Mesenchymal stem cell (in vitro differentiated cells and primary cell): ENCODE measurements at regions not wholly inside any gene's neighbourhood (a gene's known extent, or its start where the extent isn't known, plus 50 kb on each side); places are given as distances from the start of the nearest gene placed in this dataset.
"Not testable (repeated sequence)": the region's sequence is repeated elsewhere in the genome, so short reads cannot be mapped to it uniquely, and the experiment has no call there.

ENCODE experiments used
- DNase-seq: peaks from one replicate; pipeline ENCODE4 v3.0.0-alpha.2; 2013
- H2AFZ ChIP-seq: one replicate; pipeline ENCODE4 v1.6.1; 2013; ENCODE audit warnings: low read depth, mild to moderate bottlenecking, control low read depth, inconsistent platforms, low read length, moderate library complexity
- H2AK5ac ChIP-seq: 2 replicates; pipeline ENCODE4 v1.6.1; 2013; ENCODE audit warnings: low read length, moderate library complexity, mild to moderate bottlenecking, inconsistent platforms; ENCODE audit not compliant: severe bottlenecking
- H2BK120ac ChIP-seq: one replicate; pipeline ENCODE4 v1.6.1; 2013; ENCODE audit warnings: low read depth, mild to moderate bottlenecking, inconsistent platforms, low read length, moderate library complexity
- H2BK12ac ChIP-seq, 2 experiments: one replicate each; pipeline ENCODE4 v1.6.1; 2013; ENCODE audit warnings: inconsistent platforms in 2 of 2, low read length in 2 of 2, mild to moderate bottlenecking in 2 of 2, moderate library complexity in 2 of 2, control low read depth in 1 of 2
- H2BK15ac ChIP-seq: one replicate; pipeline ENCODE4 v1.6.1; 2013; ENCODE audit warnings: mild to moderate bottlenecking, low read depth, inconsistent platforms; ENCODE audit not compliant: poor library complexity, severe bottlenecking
- H2BK5ac ChIP-seq: 2 replicates; pipeline ENCODE4 v1.6.1; 2013; ENCODE audit warnings: low read depth, mild to moderate bottlenecking, low read length, control low read depth, inconsistent platforms; ENCODE audit not compliant: poor library complexity, severe bottlenecking
- H3K14ac ChIP-seq, 2 experiments: one replicate each; pipeline ENCODE4 v1.6.1; 2013; ENCODE audit warnings: inconsistent platforms in 2 of 2, low read length in 2 of 2, control low read depth in 1 of 2, mild to moderate bottlenecking in 1 of 2, moderate library complexity in 1 of 2
- H3K18ac ChIP-seq, 2 experiments: one replicate each; pipeline ENCODE4 v1.6.1; 2013; ENCODE audit warnings: inconsistent platforms in 2 of 2, low read length in 2 of 2, control low read depth in 1 of 2, low read depth in 1 of 2, mild to moderate bottlenecking in 1 of 2
- H3K23ac ChIP-seq, 2 experiments: one replicate each; pipeline ENCODE4 v1.6.1; 2013; ENCODE audit warnings: inconsistent platforms in 2 of 2, low read length in 2 of 2, mild to moderate bottlenecking in 2 of 2, moderate library complexity in 2 of 2, control low read depth in 1 of 2
- H3K27ac ChIP-seq: 2 replicates; pipeline ENCODE4 v1.5.1; 2013; ENCODE audit warnings: mild to moderate bottlenecking, moderate library complexity, low read length, control low read depth, inconsistent platforms; ENCODE audit not compliant: poor library complexity, severe bottlenecking
- H3K27me3 ChIP-seq, 2 experiments: 2 replicates each; pipeline versions ENCODE4 v1.6.1 to v1.7.0; 2013; ENCODE audit warnings: low read length in 2 of 2, mild to moderate bottlenecking in 2 of 2, moderate library complexity in 2 of 2, control low read depth in 1 of 2, inconsistent platforms in 1 of 2; ENCODE audit not compliant: control insufficient read depth in 1 of 2, insufficient read depth in 1 of 2
- H3K36me3 ChIP-seq, 2 experiments: 2 replicates each; pipeline versions ENCODE4 v1.6.1 to v1.7.0; 2013; ENCODE audit warnings: low read length in 2 of 2, control low read depth in 1 of 2, inconsistent platforms in 1 of 2, low read depth in 1 of 2, mild to moderate bottlenecking in 1 of 2; ENCODE audit not compliant: insufficient read depth in 2 of 2, control insufficient read depth in 1 of 2
- H3K4ac ChIP-seq, 2 experiments: one replicate each; pipeline ENCODE4 v1.6.1; 2013; ENCODE audit warnings: inconsistent platforms in 2 of 2, low read length in 2 of 2, mild to moderate bottlenecking in 2 of 2, moderate library complexity in 2 of 2, control low read depth in 1 of 2, low read depth in 1 of 2
- H3K4me1 ChIP-seq: 2 replicates; pipeline ENCODE4 v1.6.1; 2013; ENCODE audit warnings: low read depth, low read length, control low read depth; ENCODE audit not compliant: control insufficient read depth, insufficient read depth
- H3K4me2 ChIP-seq: 2 replicates; pipeline ENCODE4 v1.6.1; 2013; ENCODE audit warnings: low read length, mild to moderate bottlenecking, inconsistent platforms; ENCODE audit not compliant: poor library complexity, severe bottlenecking
- H3K4me3 ChIP-seq, 2 experiments: 2 replicates each; pipeline versions ENCODE4 v1.5.1 to v1.7.0; 2013; ENCODE audit warnings: low read length in 2 of 2, mild to moderate bottlenecking in 2 of 2, control low read depth in 1 of 2, low read depth in 1 of 2; ENCODE audit not compliant: insufficient read depth in 1 of 2
- H3K79me1 ChIP-seq: replicated peaks from 2 replicates; pipeline ENCODE4 v1.6.1; 2013; ENCODE audit warnings: mild to moderate bottlenecking, control low read depth, low read length, inconsistent platforms; ENCODE audit not compliant: poor library complexity, severe bottlenecking
- H3K9ac ChIP-seq: 2 replicates; pipeline ENCODE4 v1.7.0; 2013; ENCODE audit warnings: mild to moderate bottlenecking, low read length, moderate library complexity
- H3K9me3 ChIP-seq: 2 replicates; pipeline ENCODE4 v1.7.0; 2013; ENCODE audit warnings: mild to moderate bottlenecking, low read length; ENCODE audit not compliant: control insufficient read depth
- H4K8ac ChIP-seq: one replicate; pipeline ENCODE4 v1.6.1; 2013; ENCODE audit warnings: inconsistent platforms, mild to moderate bottlenecking, low read length, moderate library complexity
- H4K91ac ChIP-seq: one replicate; pipeline ENCODE4 v1.6.1; 2013; ENCODE audit warnings: mild to moderate bottlenecking, low read length, inconsistent platforms
- WGBS: methylation state at CpG from one replicate; pipeline ENCODE4 v1.1.7; 2013; ENCODE audit warnings: mixed read lengths; 5-methylcytosine and 5-hydroxymethylcytosine counted together

DNA sequence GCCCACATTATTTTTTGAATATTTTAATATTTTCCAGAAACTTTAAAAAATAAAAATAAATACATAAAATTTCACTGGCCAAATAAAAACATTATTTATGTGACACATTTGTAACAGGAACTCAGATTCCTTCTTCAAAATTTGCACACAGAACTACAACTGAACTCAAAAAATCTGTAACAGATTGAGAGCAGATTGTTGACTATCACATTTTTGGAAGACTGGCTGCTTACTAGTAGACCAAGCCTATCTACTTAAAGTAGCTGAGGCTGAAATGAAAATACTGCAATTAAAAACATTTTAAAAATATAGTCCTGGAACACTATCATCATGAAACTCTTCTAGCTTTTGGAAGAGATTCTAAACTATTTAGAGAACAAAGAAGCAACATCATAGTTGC is 203.9 kb downstream of the SH3BGRL start:
- Histone ChIP-seq H3K18ac (no peak overlapping the region), H2BK12ac (no peak overlapping the region), H2BK120ac (no peak overlapping the region), H3K4me3 (no peak overlapping the region), H3K23ac (no peak overlapping the region), H2BK15ac (no peak overlapping the region), H3K9me3 (no peaks in the 10 kb centered on the region), H3K4me1 (no peaks in the 10 kb centered on the region), H4K8ac (no peak overlapping the region), H2AFZ (no peak overlapping the region), H3K36me3 (no peaks in the 10 kb centered on the region), H3K79me1 (no peaks in the 10 kb centered on the region), H3K14ac (no peak overlapping the region), H2AK5ac (no peak overlapping the region), H4K91ac (no peak overlapping the region), H3K4ac (no peak overlapping the region), H3K9ac (no peak overlapping the region), H3K27me3 (no peaks in the 10 kb centered on the region), H3K4me2 (no peak overlapping the region), H3K27ac (no peak overlapping the region), H2BK5ac (no peak overlapping the region)
- DNase-seq = no peak

DNA sequence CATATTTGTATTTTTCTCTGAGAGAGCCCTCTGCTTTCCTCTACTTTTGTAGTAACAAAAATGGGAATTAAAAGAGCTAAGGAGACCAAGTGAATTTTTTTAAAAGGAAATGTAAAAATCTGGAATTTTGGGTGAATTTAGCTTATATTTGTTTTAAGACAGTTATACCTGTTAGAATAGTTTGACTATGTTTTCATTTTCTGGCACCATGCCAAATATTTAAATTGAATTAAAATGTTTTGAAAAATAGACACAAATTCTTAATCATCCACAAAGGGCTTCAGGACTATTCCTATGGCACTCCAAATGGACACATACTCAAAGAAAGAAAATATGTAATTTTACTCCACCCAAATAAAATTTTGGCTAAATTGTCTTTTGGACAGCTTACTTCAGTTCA is 209.6 kb downstream of the SH3BGRL start:
- Histone ChIP-seq H3K79me1 (no peaks in the 10 kb centered on the region), H3K4ac (no peak overlapping the region), H2BK5ac (no peak overlapping the region), H3K14ac (no peak overlapping the region), H3K4me3 (no peak overlapping the region), H4K8ac (no peak overlapping the region), H4K91ac (no peak overlapping the region), H3K23ac (no peak overlapping the region), H2BK120ac (no peak overlapping the region), H3K36me3 (no peaks in the 10 kb centered on the region), H2AK5ac (no peak overlapping the region), H3K27me3 (no peaks in the 10 kb centered on the region), H3K4me2 (no peak overlapping the region), H2AFZ (no peak overlapping the region), H2BK12ac (no peak overlapping the region), H3K4me1 (no peaks in the 10 kb centered on the region), H3K27ac (no peak overlapping the region), H3K18ac (no peak overlapping the region), H3K9ac (no peak overlapping the region), H3K9me3 (no peaks in the 10 kb centered on the region), H2BK15ac (no peak overlapping the region)
- no peak for DNase-seq

DNA sequence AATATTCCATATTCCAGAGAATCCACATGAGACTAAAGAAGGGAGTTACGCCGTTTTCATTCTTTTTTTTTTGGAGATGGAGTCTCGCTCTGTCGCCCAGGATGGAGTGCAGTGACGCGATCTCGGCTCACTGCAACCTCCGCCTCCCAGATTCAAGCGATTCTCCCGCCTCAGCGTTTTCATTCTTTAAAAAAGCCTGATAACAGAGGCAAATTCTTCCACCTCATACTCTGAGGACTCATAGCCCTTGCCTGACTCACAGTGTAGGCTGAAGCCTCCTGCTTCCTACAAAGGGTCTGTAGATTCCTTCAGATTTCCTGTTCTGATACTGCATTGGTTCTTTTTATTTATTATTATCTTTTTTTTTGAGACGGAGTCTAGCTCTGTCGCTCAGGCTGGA is 210.5 kb downstream of the SH3BGRL start:
- H3K4me2 ChIP-seq = no peak overlapping the region
- H4K8ac ChIP-seq = no peak overlapping the region
- no peak overlapping the region for H2BK15ac ChIP-seq
- 92% methylated on average over 10 of the region's 13 CpGs for WGBS
- no peak overlapping the region for H2BK120ac ChIP-seq
- no peak overlapping the region for H2AK5ac ChIP-seq
- no peaks in the 10 kb centered on the region for H3K79me1 ChIP-seq
- H3K27me3 ChIP-seq = no peaks in the 10 kb centered on the region
- no peak overlapping the region for H2BK5ac ChIP-seq
- no peak overlapping the region for H3K18ac ChIP-seq
- H3K9me3 ChIP-seq = no peaks in the 10 kb centered on the region
- no peak overlapping the region for H3K14ac ChIP-seq
- no peak overlapping the region for H2AFZ ChIP-seq
- H2BK12ac ChIP-seq = no peak overlapping the region
- no peak overlapping the region for H3K23ac ChIP-seq
- H3K4me3 ChIP-seq = no peak overlapping the region
- H3K9ac ChIP-seq = no peak overlapping the region
- no peak for DNase-seq
- H3K4ac ChIP-seq = no peak overlapping the region
- H3K27ac ChIP-seq = no peak overlapping the region
- H3K36me3 ChIP-seq = no peaks in the 10 kb centered on the region
- H3K4me1 ChIP-seq = no peaks in the 10 kb centered on the region
- no peak overlapping the region for H4K91ac ChIP-seq

DNA sequence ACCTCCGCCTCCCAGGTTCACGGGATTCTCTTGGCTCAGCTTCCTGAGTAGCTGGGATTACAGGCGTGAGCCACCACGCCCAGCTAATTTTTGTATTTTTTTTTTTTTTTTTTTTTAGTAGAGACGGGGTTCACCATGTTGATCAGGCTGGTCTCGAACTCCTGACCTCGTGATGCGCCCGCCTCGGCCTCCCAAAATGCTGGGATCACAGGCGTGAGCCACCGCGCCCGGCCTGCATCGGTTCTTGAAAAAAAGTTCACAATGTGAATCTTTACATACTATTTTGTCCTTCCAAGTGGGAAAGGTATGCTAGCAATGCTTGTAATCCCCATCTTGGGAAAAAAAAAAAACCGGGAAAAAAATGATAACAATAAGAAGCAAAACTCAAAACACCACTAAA is 211.0 kb downstream of the SH3BGRL start:
- not testable (repeated sequence) for H2BK5ac ChIP-seq, H3K9me3 ChIP-seq, H2BK120ac ChIP-seq, H3K4me2 ChIP-seq, H3K79me1 ChIP-seq, DNase-seq, H3K36me3 ChIP-seq, H3K9ac ChIP-seq, H3K4me1 ChIP-seq, H2BK15ac ChIP-seq, H4K8ac ChIP-seq, H2BK12ac ChIP-seq, H3K14ac ChIP-seq, H3K27me3 ChIP-seq, H2AFZ ChIP-seq, H3K18ac ChIP-seq, H4K91ac ChIP-seq, H3K27ac ChIP-seq, H2AK5ac ChIP-seq, H3K23ac ChIP-seq, H3K4ac ChIP-seq, H3K4me3 ChIP-seq
- 90% methylated on average over 2 of the region's 16 CpGs for WGBS
